HG03135 (cell line): ENCODE measurements at regions not wholly inside any gene's neighbourhood (a gene's known extent, or its start where the extent isn't known, plus 50 kb on each side); places are given as distances from the start of the nearest gene placed in this dataset.
"Not testable (repeated sequence)": the region's sequence is repeated elsewhere in the genome, so short reads cannot be mapped to it uniquely, and the experiment has no call there.

ENCODE experiments used
- ATAC-seq: cut with Tn5 transposase; IDR thresholded peaks from one replicate; pipeline ENCODE4 v1.9.1; 2021; ENCODE audit warnings: mild to moderate bottlenecking, moderate library complexity; ENCODE audit not compliant: unreplicated experiment

DNA sequence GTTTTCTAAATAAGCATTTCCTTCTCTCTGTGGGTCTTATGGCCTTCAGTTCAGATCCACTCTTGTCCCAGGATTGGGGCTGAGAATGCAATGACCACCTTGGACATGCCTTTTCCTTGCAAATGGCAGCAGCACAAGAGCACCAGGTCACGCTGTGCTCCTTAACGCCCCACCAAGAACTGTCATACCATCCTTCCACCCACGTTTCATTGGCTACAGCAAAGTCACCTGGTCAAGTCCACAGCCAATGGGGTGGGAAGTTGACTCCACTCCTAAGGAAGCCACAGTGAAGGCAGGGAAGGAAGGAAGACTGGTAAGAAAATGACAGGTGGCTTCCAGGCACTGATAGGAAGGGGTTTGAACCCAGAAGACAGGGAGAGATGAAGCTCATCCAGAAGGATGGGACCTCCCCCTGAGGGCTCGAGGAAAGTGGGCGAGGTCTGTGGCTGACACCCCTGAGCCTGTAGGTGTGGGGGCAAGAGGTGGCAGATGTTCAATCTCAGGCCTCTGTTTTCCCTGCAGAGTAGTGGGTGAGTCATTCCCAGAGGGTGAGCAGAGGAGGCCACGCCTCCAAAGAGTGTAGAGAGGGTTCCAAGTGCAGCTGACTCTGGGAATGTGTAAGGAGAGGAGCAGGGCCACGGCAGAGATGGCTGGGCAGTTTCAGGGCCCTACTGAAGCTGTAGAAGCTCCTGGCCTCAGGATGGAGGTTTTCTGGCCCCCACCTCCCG lies 113.5 kb upstream of the VRK1 start:
- ATAC-seq, result no peak

DNA sequence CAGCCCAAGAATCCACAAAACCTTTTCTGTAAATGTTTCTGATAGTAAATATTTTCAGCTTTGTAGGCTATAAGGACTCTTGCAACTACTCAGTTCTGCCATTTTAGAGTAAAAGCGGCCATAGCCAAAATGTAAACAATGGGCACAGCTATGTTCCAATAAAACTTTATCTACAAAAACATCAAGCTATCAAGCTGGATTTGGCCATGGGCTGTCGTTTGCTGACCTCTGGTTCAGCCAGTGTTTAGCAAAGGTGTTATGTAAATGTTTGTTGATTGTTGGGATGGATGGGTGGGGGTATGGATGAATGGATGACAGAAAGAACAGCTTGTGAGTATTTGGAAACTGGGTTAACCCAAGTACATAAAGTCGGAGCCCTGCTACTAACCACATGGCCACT lies 111.1 kb upstream of the VRK1 start:
- no peak for ATAC-seq

DNA sequence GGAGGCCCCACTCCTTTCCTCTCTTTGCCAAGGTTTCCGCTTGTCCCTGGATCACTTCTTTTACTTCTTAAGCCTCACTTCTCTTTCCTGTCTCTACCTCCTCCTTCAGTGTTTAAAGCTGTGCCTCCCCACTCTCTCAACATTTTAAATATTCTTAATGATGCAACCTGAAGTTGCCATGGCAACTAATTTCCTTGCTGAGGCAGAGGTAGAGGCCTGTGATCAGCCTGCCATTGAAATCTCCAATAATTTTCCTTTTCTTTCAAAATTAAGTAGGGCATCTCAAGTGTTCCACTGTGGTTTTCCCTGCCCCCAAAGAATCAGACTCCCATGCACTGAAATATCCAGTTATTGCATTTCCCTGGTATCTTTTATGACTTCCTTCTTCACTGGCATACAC lies 108.6 kb upstream of the VRK1 start:
- ATAC-seq, result no peak

DNA sequence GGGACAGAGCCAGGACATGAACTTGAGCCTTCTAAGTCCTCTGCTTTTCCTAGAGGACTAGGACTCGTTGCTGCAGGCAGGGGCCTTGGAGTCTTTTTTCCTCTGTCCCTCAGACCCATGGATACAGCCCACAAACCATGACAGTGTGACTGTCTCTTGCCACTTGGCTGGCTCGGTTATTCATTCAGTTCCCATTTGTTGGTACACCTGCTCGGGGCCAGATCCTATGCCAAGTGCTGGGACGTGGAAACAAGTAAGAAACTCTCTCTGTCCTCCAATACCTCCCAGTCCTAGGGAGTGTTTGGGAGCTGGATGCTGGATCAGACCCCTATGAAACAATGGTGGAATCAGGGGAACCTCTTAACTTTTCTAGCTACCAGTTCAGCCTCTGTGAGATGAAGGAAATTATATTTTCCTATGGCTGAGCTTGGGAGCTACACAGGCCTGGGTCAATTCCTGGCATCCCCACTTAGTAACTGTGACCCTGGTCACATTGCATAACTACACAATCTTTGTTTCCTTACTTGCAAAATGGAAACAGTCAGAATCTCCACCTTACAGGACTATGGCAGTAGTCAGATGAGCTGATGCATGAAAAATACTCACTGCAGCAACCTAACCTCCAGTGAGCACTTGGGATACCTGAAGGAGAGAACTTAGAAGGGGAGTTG lies 106.3 kb upstream of the VRK1 start:
- ATAC-seq, result no peak

DNA sequence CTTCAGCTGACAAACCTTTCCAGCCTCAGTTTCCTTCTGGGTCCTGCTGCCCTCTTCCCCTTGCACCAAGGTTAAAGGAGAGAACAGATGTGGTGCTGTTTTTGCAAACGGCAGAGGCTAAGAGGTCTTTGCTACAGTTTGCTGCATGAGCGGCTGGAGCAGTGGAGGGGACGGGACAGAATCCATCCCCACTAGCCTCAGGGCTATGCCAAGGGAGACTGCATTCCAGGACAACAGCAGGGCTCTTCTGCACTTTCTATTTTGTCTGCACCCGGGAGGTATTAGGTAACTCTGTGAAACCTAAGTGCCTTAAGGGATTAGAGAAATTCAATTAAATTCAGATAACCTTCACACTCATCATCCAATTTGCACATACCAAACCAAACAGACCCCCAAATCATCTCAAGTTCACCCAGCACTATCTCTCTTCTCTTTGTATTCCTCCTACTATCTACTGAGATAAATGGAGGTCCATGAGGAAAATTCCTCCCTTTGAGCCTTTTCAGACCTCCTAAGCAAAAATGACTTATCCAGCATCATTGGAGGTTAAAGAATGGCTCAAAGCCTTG lies 103.8 kb upstream of the VRK1 start:
- no peak for ATAC-seq

DNA sequence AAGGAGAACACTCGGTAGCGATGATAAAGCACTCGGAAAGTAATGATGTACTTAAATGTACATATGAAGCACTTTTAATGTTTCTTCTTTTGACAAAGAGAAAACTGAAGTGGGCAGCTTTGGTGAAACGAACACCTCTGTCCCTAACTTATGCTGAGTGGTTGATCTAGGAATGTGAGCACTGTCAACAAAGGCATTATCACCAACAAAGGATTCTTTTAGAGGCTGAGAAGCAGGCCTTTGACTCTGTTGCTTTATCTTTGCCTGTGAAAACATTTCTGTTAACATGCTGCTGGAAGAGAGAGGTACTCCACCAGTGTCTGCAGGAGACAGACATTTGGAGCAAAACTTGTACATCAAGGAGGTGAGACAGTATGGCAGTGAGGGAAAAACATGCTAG lies 103.2 kb upstream of the VRK1 start:
- no peak for ATAC-seq

DNA sequence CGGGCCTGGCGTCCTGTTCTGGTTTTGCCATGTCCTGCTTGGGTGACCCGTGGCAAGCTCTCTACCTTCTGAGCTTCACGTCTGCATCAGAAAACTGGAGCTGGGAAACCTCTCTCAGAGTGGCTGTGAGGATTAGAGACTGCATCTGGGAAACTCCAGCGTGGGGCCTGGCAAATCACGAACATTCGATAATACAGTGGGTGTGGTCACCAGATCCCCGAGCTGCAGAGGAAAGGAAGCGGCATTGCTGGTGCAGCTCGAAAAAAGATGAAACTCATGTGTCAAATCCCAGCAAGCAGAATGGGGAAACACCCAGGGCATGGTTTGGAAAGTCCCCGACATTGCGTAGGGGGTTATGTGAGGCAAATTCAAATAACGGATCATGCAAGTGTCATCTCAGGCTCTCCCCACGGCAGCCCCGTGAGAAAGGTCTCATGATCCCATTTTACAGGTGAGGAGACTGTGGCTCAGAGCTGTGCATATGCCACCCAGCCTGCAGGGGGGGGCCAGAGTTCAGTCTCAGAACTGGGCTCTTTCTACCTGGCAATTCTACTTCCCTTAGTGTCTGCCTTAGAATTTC lies 98.1 kb upstream of the VRK1 start:
- no peak for ATAC-seq

DNA sequence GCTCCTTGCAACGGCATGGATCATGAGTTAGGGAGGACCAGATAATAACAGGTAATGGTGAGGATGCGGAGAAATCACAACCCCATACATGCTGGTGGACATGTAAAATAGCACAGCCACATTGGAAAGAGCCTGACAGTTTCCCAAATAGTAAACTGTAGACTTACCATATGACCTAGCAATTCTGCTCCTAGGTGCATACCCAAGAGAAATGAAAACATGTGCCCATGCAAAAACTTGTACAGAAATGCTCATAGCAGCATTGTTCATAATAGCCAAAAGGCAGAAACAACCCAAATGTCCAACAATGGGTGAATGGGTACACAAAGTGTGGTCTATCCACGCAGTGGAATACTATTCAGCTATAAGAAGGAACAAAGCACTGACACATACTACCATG lies 97.5 kb upstream of the VRK1 start:
- no peak for ATAC-seq

DNA sequence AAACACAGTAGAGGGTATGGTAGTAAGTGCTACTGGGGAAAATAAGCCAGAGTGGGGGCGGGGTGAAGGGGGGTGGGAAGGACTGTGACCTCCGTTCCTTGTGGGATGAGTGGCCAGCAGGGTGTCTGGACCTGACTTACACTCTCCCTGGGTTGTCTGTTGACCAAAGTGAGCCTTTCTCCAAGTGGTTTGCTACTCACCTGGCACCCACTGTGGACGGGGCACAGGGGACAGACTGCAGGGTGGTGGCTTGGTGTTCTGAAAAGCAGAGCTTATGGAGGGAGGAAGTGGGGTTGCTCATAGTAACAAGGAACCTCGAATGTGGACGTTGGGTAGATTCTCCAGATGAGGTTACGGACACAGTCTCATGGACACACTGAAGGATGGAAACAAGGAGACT lies 94.4 kb upstream of the VRK1 start:
- ATAC-seq, result no peak

DNA sequence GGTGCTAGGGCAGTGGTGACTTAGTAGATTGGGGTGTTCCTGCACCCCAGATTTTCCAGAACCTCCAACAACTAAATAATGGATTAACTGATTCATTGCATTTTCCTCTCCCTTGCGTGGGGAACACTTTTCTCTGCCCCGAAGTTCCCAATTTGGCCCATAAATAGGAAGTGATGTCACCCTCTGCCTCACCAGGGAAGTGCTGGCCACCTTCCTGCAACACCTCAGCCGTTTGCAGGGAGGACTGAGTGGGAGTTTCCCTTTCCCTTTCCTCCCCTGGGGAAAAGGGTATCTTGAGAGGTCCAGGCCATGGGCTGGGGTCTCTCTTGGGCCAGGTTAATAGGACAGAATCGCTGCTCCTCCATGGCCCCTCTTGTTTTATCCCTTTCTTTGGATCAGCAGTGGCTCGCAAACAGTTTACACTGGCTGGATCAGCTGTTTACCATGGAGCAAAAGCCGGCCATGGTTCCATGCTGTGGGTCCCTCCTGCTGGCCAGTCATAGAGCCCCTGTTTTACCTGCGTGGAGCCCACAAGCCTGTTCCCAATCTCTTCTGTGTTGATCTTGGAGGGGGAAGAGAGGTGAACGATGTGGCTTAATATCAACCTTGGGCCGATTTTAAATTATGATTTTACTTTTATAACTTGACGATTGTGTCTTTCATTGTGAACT lies 91.6 kb upstream of the VRK1 start:
- ATAC-seq, result no peak

DNA sequence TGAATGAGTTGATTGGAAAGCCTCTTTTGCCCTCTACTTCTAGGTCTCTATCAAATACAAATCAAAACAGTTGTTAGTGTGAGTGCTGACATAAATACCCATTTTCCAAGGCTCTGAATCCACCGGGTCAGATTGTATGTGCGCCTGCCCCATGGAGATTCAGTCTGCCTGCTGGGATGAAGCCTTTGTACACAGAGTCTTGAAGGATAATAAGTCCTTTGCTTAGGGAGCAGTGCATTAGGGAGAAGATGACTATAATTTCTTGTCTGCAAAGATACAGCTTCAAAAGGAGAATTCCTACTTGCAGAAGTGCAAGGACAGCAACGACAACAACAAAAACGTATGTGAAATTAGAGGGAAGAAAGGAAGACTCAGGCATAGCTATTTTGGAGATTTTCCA lies 90.3 kb upstream of the VRK1 start:
- ATAC-seq, result no peak

DNA sequence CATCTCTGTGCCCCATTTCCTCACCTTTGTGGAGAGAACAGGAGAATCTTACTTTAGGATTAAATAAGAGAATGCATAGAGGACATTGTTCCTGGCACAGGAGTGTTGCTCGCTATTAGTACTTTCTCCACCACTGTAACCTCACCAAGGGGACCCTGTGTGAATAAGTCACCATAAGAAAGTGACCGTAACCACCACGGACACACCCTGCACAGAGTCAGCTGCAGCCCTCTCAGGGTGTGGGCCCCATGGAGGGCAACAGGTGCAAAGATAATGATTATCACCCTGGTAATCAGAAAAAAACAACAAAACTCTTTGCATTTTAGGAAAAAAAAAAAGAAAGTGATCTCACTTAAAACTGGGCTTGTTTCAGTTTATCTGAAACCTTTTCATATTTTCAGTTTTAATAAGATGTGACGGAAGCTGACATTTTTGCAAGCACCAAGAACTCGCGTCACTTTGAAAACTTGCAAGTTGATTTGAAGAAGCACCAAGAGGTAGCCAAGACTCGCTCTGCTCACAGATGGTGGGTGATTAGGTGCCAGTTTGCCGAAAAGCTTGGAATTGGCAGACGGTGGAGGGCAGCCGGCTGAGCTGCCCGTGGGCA lies 87.0 kb upstream of the VRK1 start:
- no peak for ATAC-seq

DNA sequence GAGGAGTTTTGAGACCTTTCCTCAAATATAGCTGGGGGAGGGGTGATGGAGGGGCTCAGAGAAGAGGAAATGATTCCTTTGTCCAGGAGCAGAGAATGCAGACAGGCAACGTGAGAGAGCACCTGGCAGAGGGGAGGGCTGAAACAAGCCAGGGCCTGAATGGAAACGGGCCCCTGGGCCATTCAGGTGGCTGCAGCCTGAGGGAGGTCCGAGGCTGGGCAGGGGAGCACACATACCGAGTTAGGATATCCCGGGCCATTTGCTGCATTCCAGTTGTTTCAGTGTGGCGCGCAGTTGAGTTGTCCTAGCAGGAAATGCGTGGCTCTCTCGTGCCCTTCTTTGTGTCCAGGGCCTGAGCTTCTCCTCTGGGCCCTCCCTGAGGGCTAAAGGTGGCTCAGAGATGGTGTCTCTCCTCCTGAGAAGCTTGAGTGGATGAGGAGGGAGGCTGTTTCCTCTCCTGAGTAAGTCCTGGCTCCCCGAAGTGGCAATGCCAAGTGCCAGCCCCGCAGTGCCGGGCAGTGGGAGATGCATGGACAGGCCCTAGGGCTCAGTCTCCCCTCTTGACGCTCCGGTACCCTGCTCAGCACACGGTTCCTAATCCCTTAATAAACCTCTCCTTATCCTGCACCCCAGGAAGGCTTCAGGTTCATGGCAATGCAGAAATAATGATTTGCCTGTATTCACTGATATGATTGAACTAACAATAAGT lies 85.5 kb upstream of the VRK1 start:
- no peak for ATAC-seq

DNA sequence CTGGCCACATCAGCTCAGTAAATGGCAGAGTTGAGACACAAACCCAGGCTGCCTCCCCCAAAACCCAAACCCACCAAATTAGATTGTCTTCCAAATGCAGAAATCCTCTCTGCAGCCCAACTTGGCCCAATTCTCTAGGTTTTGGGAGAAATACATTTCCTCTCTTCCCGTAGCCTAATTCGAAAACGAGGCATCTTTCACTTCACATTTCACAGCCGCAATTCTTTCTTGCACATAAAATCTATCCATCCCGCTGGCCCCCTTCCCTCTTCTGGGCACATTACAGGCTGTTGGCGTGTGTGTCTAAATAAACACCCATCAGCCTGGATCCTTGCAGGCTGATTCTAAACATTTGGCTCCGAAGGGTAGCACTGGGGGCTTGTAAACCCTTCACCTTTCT lies 83.8 kb upstream of the VRK1 start:
- no peak for ATAC-seq

DNA sequence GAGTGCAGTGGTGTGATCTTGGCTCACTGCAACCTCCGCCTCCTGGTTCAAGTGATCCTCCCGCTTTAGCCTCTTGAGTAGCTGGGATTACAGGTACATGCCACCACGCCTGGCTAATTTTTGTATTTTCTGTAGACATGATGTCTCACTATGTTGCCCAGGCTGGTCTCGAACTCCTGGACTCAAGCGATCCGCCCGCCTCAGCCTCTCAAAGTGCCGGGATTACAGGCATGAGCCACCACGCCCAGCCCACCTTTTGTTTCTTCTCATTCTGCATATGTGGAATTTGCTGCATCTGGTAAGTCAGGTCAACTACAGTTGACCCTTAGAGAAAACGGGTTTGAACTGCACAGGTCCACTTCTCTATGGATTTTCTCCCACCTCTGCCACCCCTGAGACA lies 82.6 kb upstream of the VRK1 start:
- not testable (repeated sequence) for ATAC-seq

DNA sequence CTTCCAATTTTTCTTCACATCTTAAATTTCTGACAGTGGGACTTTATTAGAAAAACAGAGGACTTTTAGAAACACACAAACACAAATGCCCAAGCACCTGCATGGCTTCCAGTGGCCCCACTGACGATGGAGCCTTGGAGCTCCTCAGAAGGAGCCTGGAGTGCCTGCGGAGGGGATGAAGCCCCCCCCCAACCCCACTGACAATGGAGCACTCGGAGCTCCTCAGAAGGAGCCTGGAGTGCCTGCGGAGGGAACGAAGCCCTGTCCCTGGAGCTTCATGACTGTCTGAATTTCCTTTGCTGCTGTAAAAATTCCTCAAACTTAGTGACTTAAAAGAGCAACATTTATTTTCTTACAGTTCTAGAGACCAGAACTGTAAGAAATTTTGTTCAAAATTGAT lies 80.1 kb upstream of the VRK1 start:
- ATAC-seq, result no peak

DNA sequence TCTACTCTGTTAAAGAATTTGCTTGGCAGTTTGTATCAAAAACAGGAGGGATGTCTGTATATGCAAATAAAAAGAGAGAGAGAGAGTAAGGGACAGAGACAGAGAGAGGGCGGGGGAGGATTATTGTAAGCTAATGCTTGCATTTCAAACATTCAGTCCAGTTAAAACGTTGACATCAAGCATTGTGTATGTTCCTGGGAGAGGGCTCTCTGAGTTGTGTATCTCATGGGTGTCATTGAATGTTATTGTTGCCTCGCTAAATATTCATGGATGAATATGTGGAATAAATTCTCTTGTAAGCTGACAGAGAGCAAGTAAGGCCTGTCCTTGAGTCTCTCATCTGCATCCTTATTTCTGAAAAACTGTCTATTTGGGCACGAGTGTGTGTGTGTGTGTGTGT lies 78.8 kb upstream of the VRK1 start:
- ATAC-seq, result no peak

DNA sequence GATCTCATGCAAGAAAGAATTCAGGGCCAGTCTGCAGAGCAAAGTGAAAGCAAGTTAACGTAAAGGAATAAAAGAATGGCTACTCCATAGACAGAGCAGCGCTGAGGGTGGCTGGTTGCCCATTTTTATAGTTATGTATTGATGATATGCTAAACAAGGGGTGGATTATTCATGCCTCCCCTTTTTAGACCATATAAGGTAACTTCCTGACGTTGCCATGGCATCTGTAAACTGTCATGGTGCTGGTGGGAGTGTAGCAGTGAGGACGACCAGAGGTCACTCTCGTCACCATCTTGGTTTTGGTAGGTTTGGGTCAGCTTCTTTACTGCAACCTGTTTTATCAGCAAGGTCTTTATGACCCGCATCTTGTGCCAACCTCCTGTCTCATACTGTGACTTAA lies 76.5 kb upstream of the VRK1 start:
- not testable (repeated sequence) for ATAC-seq

DNA sequence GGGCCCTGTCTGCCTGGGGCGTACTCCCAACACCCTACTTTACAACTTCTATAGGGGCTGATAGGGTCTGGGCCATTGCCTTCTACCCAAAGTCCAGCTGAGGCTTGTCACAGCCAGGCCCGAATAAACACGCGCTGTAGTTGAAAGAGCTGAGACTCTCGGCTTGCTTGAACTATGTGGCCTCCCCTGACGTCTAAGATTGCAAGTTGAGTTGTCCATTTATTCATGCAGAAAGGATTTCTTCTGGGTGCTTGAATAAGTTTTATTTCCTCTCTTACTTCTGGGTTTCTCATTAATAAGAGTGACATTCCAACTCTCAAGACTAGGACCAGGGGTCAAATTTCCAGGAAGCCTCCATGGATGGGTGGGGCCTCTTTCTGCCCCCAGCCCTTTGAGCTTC lies 74.4 kb upstream of the VRK1 start:
- no peak for ATAC-seq

DNA sequence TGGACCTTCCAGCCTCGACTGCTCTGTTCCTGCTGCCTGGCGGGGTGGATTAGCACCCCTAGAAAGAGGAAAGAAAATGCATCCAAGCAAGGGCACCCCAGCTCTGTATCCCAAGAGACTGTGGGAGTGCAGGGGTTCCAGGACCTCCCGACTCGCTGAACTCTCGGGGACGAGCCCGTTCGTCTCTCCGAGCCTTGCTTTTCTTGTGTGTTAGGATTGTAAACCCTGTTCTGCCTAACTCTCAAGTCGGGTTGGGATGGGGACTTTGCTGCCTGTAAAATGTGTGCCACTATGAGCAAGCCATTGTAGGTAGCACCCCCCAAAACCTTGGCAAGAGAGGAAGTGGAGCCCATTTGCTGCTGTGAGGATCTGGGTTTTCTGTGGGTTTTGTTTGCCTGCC lies 73.2 kb upstream of the VRK1 start:
- no peak for ATAC-seq

DNA sequence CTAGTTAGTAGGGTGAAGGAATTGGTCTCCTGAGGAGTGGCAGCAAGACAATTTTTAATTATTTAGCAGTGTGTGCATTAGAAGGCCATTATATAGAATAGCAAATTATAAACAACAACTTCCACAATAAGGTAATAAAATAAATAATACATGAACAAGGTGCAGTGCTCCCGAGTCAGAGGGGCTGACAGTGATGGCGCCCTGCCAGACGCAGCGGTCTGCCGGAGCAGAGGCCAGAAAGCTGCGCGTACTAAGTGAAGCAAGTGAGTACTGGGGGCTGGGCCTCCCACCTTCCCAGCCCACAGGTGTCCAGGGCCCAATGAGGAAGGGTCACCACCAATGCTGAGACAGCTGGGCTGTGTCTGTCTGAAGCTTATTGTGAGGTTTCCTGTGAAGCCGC lies 72.0 kb upstream of the VRK1 start:
- ATAC-seq, result no peak
